Esophagus squamous epithelium (tissue), 5 donors: ENCODE measurements at regions not wholly inside any gene's neighbourhood (a gene's known extent, or its start where the extent isn't known, plus 50 kb on each side); places are given as distances from the start of the nearest gene placed in this dataset.

ENCODE experiments used
- DNase-seq: peaks from one replicate; lab custom pipeline; 2025; lab: John Stamatoyannopoulos, UW
- H3K27ac ChIP-seq, 4 donors: fragments of 200-600 bp; sonication (generic); one replicate each; pipeline ENCODE4 v1.5.1; 2016 to 2019; ENCODE audit warnings: mild to moderate bottlenecking in 1 of 4
- H3K27me3 ChIP-seq, 4 donors: fragments of 200-600 bp; sonication (generic); 1 replicate in 3 of 4; 2 replicates in 1 of 4; pipeline versions ENCODE4 v1.5.1 to v1.6.0; 2017 to 2021; ENCODE audit warnings: antibody characterized with exemption in 1 of 4
- H3K36me3 ChIP-seq, 3 donors: fragments of 200-600 bp; sonication (generic); one replicate each; pipeline ENCODE4 v1.5.1; 2016 to 2019
- H3K4me1 ChIP-seq, 3 donors: fragments of 200-600 bp; sonication (generic); one replicate each; pipeline ENCODE4 v1.5.1; 2017 to 2019
- H3K4me3 ChIP-seq, 4 donors: fragments of 200-600 bp; sonication (generic); 1 replicate in 3 of 4; 2 replicates in 1 of 4; pipeline ENCODE4 v1.5.1; 2016 to 2019; ENCODE audit warnings: mild to moderate bottlenecking in 2 of 4, moderate library complexity in 1 of 4
- H3K9me3 ChIP-seq, 3 donors: fragments of 200-600 bp; sonication (generic); one replicate each; pipeline ENCODE4 v1.5.1; 2016 to 2019
- CTCF ChIP-seq, 6 experiments: fragments of 450-650 bp in 4 of 6; fragments of 200-600 bp in 2 of 6; sonication (generic) in 2 of 6; IDR thresholded peaks; one replicate each; pipeline ENCODE4 v1.5.1; 2016 to 2019; ENCODE audit warnings: antibody characterized with exemption in 6 of 6, mild to moderate bottlenecking in 4 of 6, moderate library complexity in 4 of 6
- POLR2A ChIP-seq, 4 donors: fragments of 450-650 bp; IDR thresholded peaks; one replicate each; pipeline ENCODE4 v1.6.1; 2017; ENCODE audit warnings: antibody characterized with exemption in 4 of 4, mild to moderate bottlenecking in 4 of 4, moderate library complexity in 3 of 4
- WGBS, 2 donors: methylation state at CpG; one replicate each; pipeline ENCODE4 v1.1.5; 2018; 5-methylcytosine and 5-hydroxymethylcytosine counted together
- intact Hi-C: fragments of 100-400 bp; cut with DNase I; formaldehyde crosslinking; loops from one replicate; pipeline ENCODE4 v1.15.0; 2022
- donor health status: DM: yes; HTN: yes; CAD: no.

DNA sequence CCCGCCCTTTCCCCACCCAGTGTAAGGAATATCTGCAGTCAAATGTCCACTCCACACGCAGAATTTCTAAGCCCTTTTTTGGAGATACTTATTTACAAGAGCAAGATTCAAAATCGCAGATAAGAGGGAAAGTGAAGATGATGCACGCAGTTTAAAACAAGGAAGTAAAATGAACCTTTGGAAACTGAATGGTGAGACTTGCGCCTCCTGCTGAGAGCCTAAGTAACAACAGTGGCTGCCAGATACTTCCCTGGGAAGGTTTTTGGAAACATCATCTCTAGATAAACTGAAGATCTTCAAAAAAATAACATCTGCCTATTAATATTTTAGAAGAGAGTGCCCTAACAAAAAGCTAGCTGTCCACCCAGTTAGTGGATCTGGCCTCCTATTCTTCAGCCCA is 963.1 kb upstream of the FAT3 start:
- 67 to 68% methylated on average over 5 of the region's 5 CpGs for WGBS, 2 donors
- H3K9me3 ChIP-seq = no peaks in the 10 kb centered on the region
- no peaks in the 10 kb centered on the region for H3K4me1 ChIP-seq
- H3K27ac ChIP-seq = no peak overlapping the region
- H3K4me3 ChIP-seq = no peak overlapping the region
- intact Hi-C loops = no loop called here
- DNase-seq = no peak
- H3K36me3 ChIP-seq = no peaks in the 10 kb centered on the region
- H3K27me3 ChIP-seq = no peaks in the 10 kb centered on the region
- TF ChIP-seq POLR2A (IDR thresholded peaks at IDR 0.05) (no peak), CTCF (IDR thresholded peaks at IDR 0.05) (no peak)

GRCh38 chr11:91258876-91259275 is 965.7 kb upstream of the FAT3 start:
- 70 to 74% methylated on average over 1 of the region's 1 CpG for WGBS, 2 donors
- intact Hi-C loops = no loop called here

GRCh38 chr11:91257667-91258066 is 967.0 kb upstream of the FAT3 start:
- DNase-seq = no peak
- intact Hi-C loops = no loop called here

More at GRCh38 chr11:91258876-91259275, 965.7 kb upstream of the FAT3 start:
- Histone ChIP-seq H3K27ac (no peak overlapping the region), H3K36me3 (no peaks in the 10 kb centered on the region), H3K27me3 (no peaks in the 10 kb centered on the region), H3K4me1 (no peaks in the 10 kb centered on the region), H3K9me3 (no peaks in the 10 kb centered on the region), H3K4me3 (no peak overlapping the region)
- no peak for DNase-seq
- TF ChIP-seq POLR2A (IDR thresholded peaks at IDR 0.05) (no peak), CTCF (IDR thresholded peaks at IDR 0.05) (no peak)

DNA sequence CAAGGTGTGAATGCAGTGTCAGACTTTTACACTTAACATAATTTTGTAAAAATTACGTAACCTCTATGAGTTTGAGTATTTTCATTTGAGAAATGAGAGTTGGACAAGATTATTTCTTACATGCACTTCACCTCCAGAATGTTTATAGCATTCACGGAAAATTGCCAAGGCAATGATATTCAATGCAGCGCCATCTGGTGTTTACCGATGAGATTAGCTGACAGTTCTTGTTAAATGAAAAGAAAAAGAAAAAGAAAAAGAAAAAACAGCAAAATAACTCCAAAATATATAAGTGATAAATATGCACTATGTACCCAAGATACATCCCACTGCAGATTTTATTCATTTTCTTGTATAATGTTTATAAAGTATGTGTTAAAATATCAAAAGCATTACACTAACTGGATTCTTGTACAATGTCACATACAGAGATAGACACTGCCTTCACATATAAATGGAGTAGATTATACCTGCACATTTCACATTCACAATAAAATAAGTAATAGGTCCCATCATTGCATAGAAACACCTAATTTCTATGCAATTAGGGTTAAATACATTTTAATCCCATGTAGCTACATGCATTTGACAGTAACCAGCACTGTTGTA is 976.3 kb upstream of the FAT3 start:
- 14 to 15% methylated on average over 4 of the region's 4 CpGs for WGBS, 2 donors

More at GRCh38 chr11:91257667-91258066, 967.0 kb upstream of the FAT3 start:
- Histone ChIP-seq H3K36me3 (no peaks in the 10 kb centered on the region), H3K4me3 (no peak overlapping the region), H3K27ac (no peak overlapping the region), H3K4me1 (no peaks in the 10 kb centered on the region), H3K9me3 (no peaks in the 10 kb centered on the region), H3K27me3 (no peaks in the 10 kb centered on the region)
- TF ChIP-seq CTCF (IDR thresholded peaks at IDR 0.05) (no peak), POLR2A (IDR thresholded peaks at IDR 0.05) (no peak)
- WGBS, 2 donors = 61 to 79% methylated on average over 1 of the region's 1 CpG

More for the DNA sequence above, 976.3 kb upstream of the FAT3 start:
- Histone ChIP-seq H3K4me3 (no peak overlapping the region), H3K36me3 (no peaks in the 10 kb centered on the region), H3K4me1 (no peaks in the 10 kb centered on the region), H3K9me3 (no peaks in the 10 kb centered on the region), H3K27ac (no peak overlapping the region), H3K27me3 (no peaks in the 10 kb centered on the region)
- intact Hi-C loops = no loop called here
- no peak for DNase-seq
- TF ChIP-seq CTCF (IDR thresholded peaks at IDR 0.05) (peak in 5 of 6 experiments; percentile 11 to 39 (median 34)), POLR2A (IDR thresholded peaks at IDR 0.05) (no peak)
